GM12878 (cell line): ENCODE measurements at regions not wholly inside any gene's neighbourhood (a gene's known extent, or its start where the extent isn't known, plus 50 kb on each side); places are given as distances from the start of the nearest gene placed in this dataset.

ENCODE experiments used
- ATAC-seq: fragments of 200-7000 bp; cut with Tn5 transposase; 3 replicates; pipeline ENCODE4 v1.9.1; 2020; ENCODE audit warnings: mild to moderate bottlenecking, moderate library complexity
- BruUV-seq: library from RNA; stranded (reverse); fragments of 400-500 nt; replicated peaks from 2 replicates; lab custom pipeline; 2021; lab: Mats Ljungman, UMichigan
- CTCF ChIA-PET: fragments of 300-600 bp; sonication (Branson Sonifier 250); formaldehyde crosslinking; extraction: SDS; loops from one replicate; lab custom pipeline; 2021; ENCODE audit warnings: inconsistent platforms; lab: Yijun Ruan, JAX
- POLR2A ChIA-PET: fragments of 350-600 bp; formaldehyde crosslinking; extraction: SDS; loops from one replicate; lab custom pipeline; 2021; ENCODE audit warnings: inconsistent platforms; lab: Charles Lee
- RAD21 ChIA-PET: fragments of 300-600 bp; sonication (Branson Sonifier 250); formaldehyde crosslinking; loops from one replicate; lab custom pipeline; 2023; ENCODE audit warnings: antibody characterized with exemption; ENCODE audit not compliant: unreplicated experiment; lab: Charles Lee
- SMC1A ChIA-PET: fragments of 300-600 bp; sonication (Branson Sonifier 250); formaldehyde crosslinking; loops from one replicate; lab custom pipeline; 2023; ENCODE audit not compliant: unreplicated experiment, uncharacterized antibody; lab: Charles Lee
- DNase-seq: peaks from one replicate; pipeline ENCODE4 v3.0.0-alpha.2; 2011; ENCODE audit warnings: low read depth, low spot score
- FAIRE-seq: peaks from 3 replicates; lab custom pipeline; 2011; peaks lifted over from hg19 to GRCh38; lab: Jason Lieb, UNC
- H2AFZ ChIP-seq: 2 replicates; pipeline ENCODE4 v1.6.0; 2011; ENCODE audit warnings: low read depth, low read length, control low read depth; ENCODE audit not compliant: control insufficient read depth
- H3K27ac ChIP-seq: 2 replicates; pipeline ENCODE4 v1.5.1; 2011; ENCODE audit warnings: control low read depth; ENCODE audit not compliant: control insufficient read depth, insufficient read depth
- H3K27me3 ChIP-seq, 2 experiments: replicated peaks in 1 of 2; 2 replicates each; pipeline versions ENCODE4 v1.6.0 to v1.6.1; 2011; ENCODE audit warnings: low read length in 1 of 2; ENCODE audit not compliant: control insufficient read depth in 2 of 2, insufficient read depth in 2 of 2
- H3K36me3 ChIP-seq, 2 experiments: 2 replicates each; pipeline ENCODE4 v1.5.1; 2011; ENCODE audit warnings: low read length in 1 of 2; ENCODE audit not compliant: control insufficient read depth in 2 of 2, insufficient read depth in 2 of 2
- H3K4me1 ChIP-seq: 2 replicates; pipeline ENCODE4 v1.6.1; 2011; ENCODE audit warnings: mild to moderate bottlenecking, low read length, moderate library complexity, mixed read lengths; ENCODE audit not compliant: control insufficient read depth, insufficient read depth
- H3K4me2 ChIP-seq: 2 replicates; pipeline ENCODE4 v1.6.0; 2011; ENCODE audit warnings: control low read depth; ENCODE audit not compliant: control insufficient read depth, insufficient read depth
- H3K4me3 ChIP-seq: fragments of 200-600 bp; sonication (generic); 2 replicates; pipeline ENCODE4 v1.5.1; 2016
- H3K79me2 ChIP-seq: 2 replicates; pipeline ENCODE4 v1.6.0; 2011; ENCODE audit warnings: low read length; ENCODE audit not compliant: control insufficient read depth, insufficient read depth
- H3K9ac ChIP-seq: 2 replicates; pipeline ENCODE4 v1.8.0; 2011; ENCODE audit warnings: low read length, control low read depth, mixed read lengths; ENCODE audit not compliant: control insufficient read depth, insufficient read depth
- H3K9me3 ChIP-seq: replicated peaks from 3 replicates; pipeline ENCODE4 v1.5.1; 2011; ENCODE audit warnings: mild to moderate bottlenecking, low read length; ENCODE audit not compliant: control insufficient read depth, insufficient read depth
- H4K20me1 ChIP-seq: 2 replicates; pipeline ENCODE4 v1.6.0; 2011; ENCODE audit not compliant: control insufficient read depth, insufficient read depth
- HDAC6 ChIP-seq: fragments of 200-600 bp; sonication (generic); IDR thresholded peaks from one replicate; pipeline ENCODE4 v1.8.0; 2017; ENCODE audit warnings: antibody characterized with exemption; ENCODE audit not compliant: unreplicated experiment
- JUND ChIP-seq: IDR thresholded peaks from 2 replicates; pipeline ENCODE4 v1.6.1; 2012; ENCODE audit warnings: low read depth, mild to moderate bottlenecking, low read length, improper control_type of control experiment, moderate library complexity
- KDM1A ChIP-seq: fragments of 200-600 bp; sonication (generic); IDR thresholded peaks from 2 replicates; pipeline ENCODE4 v1.6.1; 2016; ENCODE audit warnings: borderline replicate concordance
- PAX8 ChIP-seq: fragments of 450-650 bp; IDR thresholded peaks from 2 replicates; pipeline ENCODE4 v1.6.1; 2017; ENCODE audit warnings: mild to moderate bottlenecking, moderate library complexity
- SMARCA5 ChIP-seq: fragments of 450-650 bp; IDR thresholded peaks from 2 replicates; pipeline ENCODE4 v1.6.1; 2017; ENCODE audit warnings: mild to moderate bottlenecking
- SRF ChIP-seq, 2 experiments: IDR thresholded peaks; 2 replicates each; pipeline ENCODE4 v1.6.1; 2011; ENCODE audit warnings: low read depth in 2 of 2, low read length in 2 of 2, mild to moderate bottlenecking in 1 of 2, moderate library complexity in 1 of 2
- WGBS: methylation state at CpG from one replicate; pipeline ENCODE4 v1.1.6; 2016; ENCODE audit warnings: low lambda C conversion rate; ENCODE audit not compliant: insufficient replicate concordance, insufficient coverage; ENCODE audit errors: missing lambda C conversion rate; 5-methylcytosine and 5-hydroxymethylcytosine counted together
- in situ Hi-C: fragments of 300-500 bp; cut with MboI; formaldehyde crosslinking; loops from 9 replicates; pipeline ENCODE4 v1.14.3; 2018; ENCODE audit warnings: mixed read lengths
- intact Hi-C: fragments of 100-400 bp; cut with micrococcal nuclease; formaldehyde crosslinking; loops from one replicate; pipeline ENCODE4 v1.14.2; 2022; ENCODE audit not compliant: unreplicated experiment
- TF ChIP-seq, protein P1 (sequence below): fragments of 450-650 bp; IDR thresholded peaks from 2 replicates; pipeline ENCODE4 v1.6.1; 2017; ENCODE audit warnings: antibody characterized with exemption, mild to moderate bottlenecking, moderate library complexity
- TF ChIP-seq, protein P2 (sequence below): IDR thresholded peaks from 2 replicates; pipeline ENCODE4 v1.6.1; 2012; ENCODE audit warnings: improper control_type of control experiment, low read depth, low read length; ENCODE audit not compliant: insufficient replicate concordance
- TF ChIP-seq, protein P3 (sequence below): IDR thresholded peaks from 2 replicates; pipeline ENCODE4 v1.6.1; 2011; ENCODE audit warnings: mild to moderate bottlenecking, low read depth, low read length, moderate library complexity; ENCODE audit not compliant: insufficient replicate concordance

DNA sequence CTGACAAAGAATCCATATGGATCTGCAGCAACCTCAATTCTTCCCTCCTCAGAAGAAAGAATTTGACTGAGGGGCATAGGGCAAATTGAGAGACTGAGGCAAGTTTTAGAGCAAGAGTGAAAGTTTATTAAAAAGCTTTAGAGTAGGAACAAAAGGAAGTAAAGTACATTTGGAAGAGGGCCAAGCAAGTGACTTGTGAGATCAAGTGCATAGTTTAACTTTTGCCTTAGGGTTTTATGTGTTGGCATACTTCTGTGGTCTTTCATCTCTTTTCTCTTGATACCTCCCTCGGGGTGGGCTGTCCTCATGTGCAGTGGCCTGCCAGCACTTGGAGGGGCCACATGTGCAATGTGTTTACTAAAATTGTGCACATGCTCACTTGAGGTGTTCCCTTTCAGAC is 98.0 kb upstream of the MAGEB16 start:
- Histone ChIP-seq H3K4me3 (no peak overlapping the region), H3K79me2 (no peaks in the 10 kb centered on the region), H2AFZ (no peak overlapping the region), H3K27me3 (no peaks in the 10 kb centered on the region), H3K27ac (no peak overlapping the region), H3K9ac (no peak overlapping the region), H3K4me1 (no peaks in the 10 kb centered on the region), H3K36me3 (no peaks in the 10 kb centered on the region), H4K20me1 (no peaks in the 10 kb centered on the region), H3K4me2 (no peak overlapping the region), H3K9me3 (no peaks in the 10 kb centered on the region)
- DNase-seq (no peak), FAIRE-seq (no peak), ATAC-seq (no peak)
- intact Hi-C loops (no loop called here), in situ Hi-C loops (no loop called here)
- WGBS = 0% methylated on average over 1 of the region's 1 CpG
- CTCF ChIA-PET = no interaction called here
- RAD21 ChIA-PET = no interaction called here
- POLR2A ChIA-PET = no interaction called here
- TF ChIP-seq, protein P1, sequence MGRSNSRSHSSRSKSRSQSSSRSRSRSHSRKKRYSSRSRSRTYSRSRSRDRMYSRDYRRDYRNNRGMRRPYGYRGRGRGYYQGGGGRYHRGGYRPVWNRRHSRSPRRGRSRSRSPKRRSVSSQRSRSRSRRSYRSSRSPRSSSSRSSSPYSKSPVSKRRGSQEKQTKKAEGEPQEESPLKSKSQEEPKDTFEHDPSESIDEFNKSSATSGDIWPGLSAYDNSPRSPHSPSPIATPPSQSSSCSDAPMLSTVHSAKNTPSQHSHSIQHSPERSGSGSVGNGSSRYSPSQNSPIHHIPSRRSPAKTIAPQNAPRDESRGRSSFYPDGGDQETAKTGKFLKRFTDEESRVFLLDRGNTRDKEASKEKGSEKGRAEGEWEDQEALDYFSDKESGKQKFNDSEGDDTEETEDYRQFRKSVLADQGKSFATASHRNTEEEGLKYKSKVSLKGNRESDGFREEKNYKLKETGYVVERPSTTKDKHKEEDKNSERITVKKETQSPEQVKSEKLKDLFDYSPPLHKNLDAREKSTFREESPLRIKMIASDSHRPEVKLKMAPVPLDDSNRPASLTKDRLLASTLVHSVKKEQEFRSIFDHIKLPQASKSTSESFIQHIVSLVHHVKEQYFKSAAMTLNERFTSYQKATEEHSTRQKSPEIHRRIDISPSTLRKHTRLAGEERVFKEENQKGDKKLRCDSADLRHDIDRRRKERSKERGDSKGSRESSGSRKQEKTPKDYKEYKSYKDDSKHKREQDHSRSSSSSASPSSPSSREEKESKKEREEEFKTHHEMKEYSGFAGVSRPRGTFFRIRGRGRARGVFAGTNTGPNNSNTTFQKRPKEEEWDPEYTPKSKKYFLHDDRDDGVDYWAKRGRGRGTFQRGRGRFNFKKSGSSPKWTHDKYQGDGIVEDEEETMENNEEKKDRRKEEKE = no peak
- no peak for TF ChIP-seq PAX8
- no TSS peak for BruUV-seq
- SMC1A ChIA-PET = no interaction called here

DNA sequence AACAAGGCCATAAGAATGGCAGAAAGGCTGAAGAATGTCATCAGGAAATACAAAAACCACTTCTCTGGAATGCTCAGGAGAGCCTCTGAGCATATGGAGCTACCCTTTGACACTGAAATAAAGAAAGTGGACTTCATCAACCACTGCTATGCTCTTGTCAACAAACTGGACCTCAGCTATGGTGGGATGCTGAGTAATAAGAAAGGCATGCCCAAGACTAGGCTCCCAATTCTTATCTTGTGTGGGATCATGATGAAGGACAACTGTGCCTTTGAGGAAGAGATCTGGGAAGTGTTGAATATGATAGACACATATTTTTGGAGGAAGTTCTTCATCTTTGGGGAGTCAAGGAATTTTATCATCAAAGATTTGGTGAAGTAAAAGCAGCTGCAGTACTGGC is 86.9 kb upstream of the MAGEB16 start:
- Histone ChIP-seq H3K4me2 (no peak overlapping the region), H2AFZ (no peak overlapping the region), H3K9me3 (no peaks in the 10 kb centered on the region), H3K27ac (no peak overlapping the region), H3K4me3 (no peak overlapping the region), H3K79me2 (no peaks in the 10 kb centered on the region), H3K9ac (no peak overlapping the region), H4K20me1 (no peaks in the 10 kb centered on the region), H3K27me3 (no peaks in the 10 kb centered on the region), H3K36me3 (no peaks in the 10 kb centered on the region), H3K4me1 (no peaks in the 10 kb centered on the region)
- CTCF ChIA-PET = interaction anchor here (2.8 kb wide), 1 partner anchor 14 kb away, joined by 8 read pairs; no protein-coding TSS in a partner anchor
- ATAC-seq (no peak), DNase-seq (no peak), FAIRE-seq (no peak)
- RAD21 ChIA-PET = no interaction called here
- no TSS peak for BruUV-seq
- POLR2A ChIA-PET = no interaction called here
- SMC1A ChIA-PET = interaction anchor here (0.8 to 1.7 kb wide), 2 partner anchors 13 to 15 kb away, joined by 4 read pairs; no protein-coding TSS in a partner anchor
- in situ Hi-C loops = no loop called here
- intact Hi-C loops = no loop called here
- TF ChIP-seq SMARCA5 (no peak), JUND (no peak), SRF (IDR thresholded peaks at IDR 0.05; ENCODE audit: low read depth in 2 of 2, low read length in 2 of 2) (no peak), HDAC6 (no peak), KDM1A (no peak)
- TF ChIP-seq, protein P2, sequence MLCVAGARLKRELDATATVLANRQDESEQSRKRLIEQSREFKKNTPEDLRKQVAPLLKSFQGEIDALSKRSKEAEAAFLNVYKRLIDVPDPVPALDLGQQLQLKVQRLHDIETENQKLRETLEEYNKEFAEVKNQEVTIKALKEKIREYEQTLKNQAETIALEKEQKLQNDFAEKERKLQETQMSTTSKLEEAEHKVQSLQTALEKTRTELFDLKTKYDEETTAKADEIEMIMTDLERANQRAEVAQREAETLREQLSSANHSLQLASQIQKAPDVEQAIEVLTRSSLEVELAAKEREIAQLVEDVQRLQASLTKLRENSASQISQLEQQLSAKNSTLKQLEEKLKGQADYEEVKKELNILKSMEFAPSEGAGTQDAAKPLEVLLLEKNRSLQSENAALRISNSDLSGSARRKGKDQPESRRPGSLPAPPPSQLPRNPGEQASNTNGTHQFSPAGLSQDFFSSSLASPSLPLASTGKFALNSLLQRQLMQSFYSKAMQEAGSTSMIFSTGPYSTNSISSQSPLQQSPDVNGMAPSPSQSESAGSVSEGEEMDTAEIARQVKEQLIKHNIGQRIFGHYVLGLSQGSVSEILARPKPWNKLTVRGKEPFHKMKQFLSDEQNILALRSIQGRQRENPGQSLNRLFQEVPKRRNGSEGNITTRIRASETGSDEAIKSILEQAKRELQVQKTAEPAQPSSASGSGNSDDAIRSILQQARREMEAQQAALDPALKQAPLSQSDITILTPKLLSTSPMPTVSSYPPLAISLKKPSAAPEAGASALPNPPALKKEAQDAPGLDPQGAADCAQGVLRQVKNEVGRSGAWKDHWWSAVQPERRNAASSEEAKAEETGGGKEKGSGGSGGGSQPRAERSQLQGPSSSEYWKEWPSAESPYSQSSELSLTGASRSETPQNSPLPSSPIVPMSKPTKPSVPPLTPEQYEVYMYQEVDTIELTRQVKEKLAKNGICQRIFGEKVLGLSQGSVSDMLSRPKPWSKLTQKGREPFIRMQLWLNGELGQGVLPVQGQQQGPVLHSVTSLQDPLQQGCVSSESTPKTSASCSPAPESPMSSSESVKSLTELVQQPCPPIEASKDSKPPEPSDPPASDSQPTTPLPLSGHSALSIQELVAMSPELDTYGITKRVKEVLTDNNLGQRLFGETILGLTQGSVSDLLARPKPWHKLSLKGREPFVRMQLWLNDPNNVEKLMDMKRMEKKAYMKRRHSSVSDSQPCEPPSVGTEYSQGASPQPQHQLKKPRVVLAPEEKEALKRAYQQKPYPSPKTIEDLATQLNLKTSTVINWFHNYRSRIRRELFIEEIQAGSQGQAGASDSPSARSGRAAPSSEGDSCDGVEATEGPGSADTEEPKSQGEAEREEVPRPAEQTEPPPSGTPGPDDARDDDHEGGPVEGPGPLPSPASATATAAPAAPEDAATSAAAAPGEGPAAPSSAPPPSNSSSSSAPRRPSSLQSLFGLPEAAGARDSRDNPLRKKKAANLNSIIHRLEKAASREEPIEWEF = no peak
- TF ChIP-seq, protein P3, sequence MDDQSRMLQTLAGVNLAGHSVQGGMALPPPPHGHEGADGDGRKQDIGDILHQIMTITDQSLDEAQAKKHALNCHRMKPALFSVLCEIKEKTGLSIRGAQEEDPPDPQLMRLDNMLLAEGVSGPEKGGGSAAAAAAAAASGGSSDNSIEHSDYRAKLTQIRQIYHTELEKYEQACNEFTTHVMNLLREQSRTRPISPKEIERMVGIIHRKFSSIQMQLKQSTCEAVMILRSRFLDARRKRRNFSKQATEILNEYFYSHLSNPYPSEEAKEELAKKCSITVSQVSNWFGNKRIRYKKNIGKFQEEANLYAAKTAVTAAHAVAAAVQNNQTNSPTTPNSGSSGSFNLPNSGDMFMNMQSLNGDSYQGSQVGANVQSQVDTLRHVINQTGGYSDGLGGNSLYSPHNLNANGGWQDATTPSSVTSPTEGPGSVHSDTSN = no peak
